Fibroblast of the aortic adventitia (primary cell): ENCODE measurements at regions not wholly inside any gene's neighbourhood (a gene's known extent, or its start where the extent isn't known, plus 50 kb on each side); places are given as distances from the start of the nearest gene placed in this dataset.

ENCODE experiments used
- DNase-seq: peaks from one replicate; pipeline ENCODE4 v3.0.0-alpha.2; 2010; ENCODE audit warnings: low read depth
- H3K4me3 ChIP-seq: 2 replicates; pipeline ENCODE4 v1.5.1; 2011; ENCODE audit warnings: low read depth, mild to moderate bottlenecking, control low read depth, low read length, moderate library complexity
- TF ChIP-seq, protein P1 (sequence below): IDR thresholded peaks from 2 replicates; pipeline ENCODE4 v1.5.1; 2011; ENCODE audit warnings: mild to moderate bottlenecking, low read length, control low read depth, inconsistent platforms; ENCODE audit not compliant: insufficient read depth

GRCh38 chr14:21993070-21993469 is 319.5 kb upstream of the OR4E1 start:
- no peak for DNase-seq
- TF ChIP-seq, protein P1, sequence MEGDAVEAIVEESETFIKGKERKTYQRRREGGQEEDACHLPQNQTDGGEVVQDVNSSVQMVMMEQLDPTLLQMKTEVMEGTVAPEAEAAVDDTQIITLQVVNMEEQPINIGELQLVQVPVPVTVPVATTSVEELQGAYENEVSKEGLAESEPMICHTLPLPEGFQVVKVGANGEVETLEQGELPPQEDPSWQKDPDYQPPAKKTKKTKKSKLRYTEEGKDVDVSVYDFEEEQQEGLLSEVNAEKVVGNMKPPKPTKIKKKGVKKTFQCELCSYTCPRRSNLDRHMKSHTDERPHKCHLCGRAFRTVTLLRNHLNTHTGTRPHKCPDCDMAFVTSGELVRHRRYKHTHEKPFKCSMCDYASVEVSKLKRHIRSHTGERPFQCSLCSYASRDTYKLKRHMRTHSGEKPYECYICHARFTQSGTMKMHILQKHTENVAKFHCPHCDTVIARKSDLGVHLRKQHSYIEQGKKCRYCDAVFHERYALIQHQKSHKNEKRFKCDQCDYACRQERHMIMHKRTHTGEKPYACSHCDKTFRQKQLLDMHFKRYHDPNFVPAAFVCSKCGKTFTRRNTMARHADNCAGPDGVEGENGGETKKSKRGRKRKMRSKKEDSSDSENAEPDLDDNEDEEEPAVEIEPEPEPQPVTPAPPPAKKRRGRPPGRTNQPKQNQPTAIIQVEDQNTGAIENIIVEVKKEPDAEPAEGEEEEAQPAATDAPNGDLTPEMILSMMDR = no peak
- H3K4me3 ChIP-seq = no peak overlapping the region

GRCh38 chr14:21991130-21991529 is 317.5 kb upstream of the OR4E1 start:
- H3K4me3 ChIP-seq = no peak overlapping the region
- TF ChIP-seq, protein P1 = no peak
- DNase-seq = no peak

DNA sequence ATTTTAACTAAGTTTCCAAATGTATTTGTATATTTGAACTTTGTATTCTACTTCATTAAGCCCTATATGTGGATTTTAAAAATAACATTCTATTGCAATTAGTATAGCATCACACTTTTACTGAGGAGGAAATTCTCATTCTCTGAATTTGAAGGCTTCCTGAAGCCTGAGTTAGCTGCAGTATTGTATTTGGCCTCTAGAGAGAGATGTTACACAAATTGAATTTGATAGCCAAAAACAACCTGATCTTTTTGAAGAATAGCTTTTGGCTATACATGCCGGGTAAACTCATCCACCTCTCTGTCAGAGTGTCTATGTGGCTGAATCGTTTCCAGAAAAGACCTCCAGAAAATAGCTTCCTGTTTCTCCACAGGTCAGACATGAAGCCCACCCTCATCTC is 316.5 kb upstream of the OR4E1 start:
- H3K4me3 ChIP-seq = no peak overlapping the region
- DNase-seq = peak; percentile 2
- TF ChIP-seq, protein P1 = peak; percentile 35

DNA sequence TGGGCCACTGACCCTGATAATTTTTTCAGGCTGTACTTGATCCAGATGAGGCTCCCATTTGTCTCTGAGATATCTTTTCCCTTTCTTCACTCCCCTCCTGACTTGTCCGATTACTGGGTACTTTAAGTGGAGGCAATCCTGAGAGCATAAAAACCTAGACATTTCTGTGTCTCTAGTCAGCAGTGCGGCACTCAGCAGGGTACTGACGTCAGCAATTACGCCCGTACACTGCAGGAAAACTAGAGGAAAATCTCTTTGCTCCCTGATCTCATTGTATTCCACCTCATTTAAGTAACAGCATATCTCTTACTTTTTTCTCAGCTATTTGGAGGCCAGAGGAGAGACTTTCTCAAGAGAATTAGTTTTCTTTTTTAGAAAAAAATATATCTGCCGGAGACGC is 315.5 kb upstream of the OR4E1 start:
- DNase-seq = no peak
- no peak overlapping the region for H3K4me3 ChIP-seq
- TF ChIP-seq, protein P1 = no peak

GRCh38 chr14:21988413-21988812 is 314.8 kb upstream of the OR4E1 start:
- no peak overlapping the region for H3K4me3 ChIP-seq
- no peak for DNase-seq
- TF ChIP-seq, protein P1 = no peak

- TF ChIP-seq, protein P1 = peak; percentile 40
- H3K4me3 ChIP-seq = no peak overlapping the region
- peak; percentile 2 for DNase-seq
Measured at GRCh38 chr14:21987937-21988336, 314.3 kb upstream of the OR4E1 start.

DNA sequence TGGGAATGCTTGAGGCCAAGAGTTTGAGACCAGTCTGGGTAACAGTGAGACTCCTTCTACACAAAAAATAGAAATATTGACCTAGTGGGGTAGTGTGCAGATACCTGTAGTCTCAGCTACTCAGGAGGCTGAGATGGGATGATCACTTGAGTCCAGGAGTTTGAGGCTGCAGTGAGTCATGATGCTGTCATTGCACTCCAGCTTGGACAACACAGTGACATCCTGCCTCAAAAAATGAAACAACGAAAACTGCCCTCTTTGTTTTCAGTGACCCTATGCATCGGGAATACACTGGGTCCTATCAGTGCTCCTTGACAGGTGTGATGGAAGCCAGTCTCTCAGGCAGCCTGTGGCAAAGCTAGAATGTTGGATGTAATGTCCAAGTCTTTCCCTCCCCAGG is 311.5 kb upstream of the OR4E1 start:
- no peak for DNase-seq
- TF ChIP-seq, protein P1 = no peak
- no peak overlapping the region for H3K4me3 ChIP-seq
